SU-DHL-6 (cell line): ENCODE measurements at regions not wholly inside any gene's neighbourhood (a gene's known extent, or its start where the extent isn't known, plus 50 kb on each side); places are given as distances from the start of the nearest gene placed in this dataset.

Source experiments
- EZH2phosphoT487 ChIP-seq: fragments of 200-600 bp; sonication (generic), shearing (Covaris generic); conservative IDR thresholded peaks from 2 replicates; pipeline ENCODE4 v1.6.1; 2018; ENCODE audit warnings: mild to moderate bottlenecking, antibody characterized with exemption, low read length, moderate library complexity, mixed read lengths
- TF ChIP-seq, protein P1 (sequence below): fragments of 200-600 bp; sonication (generic); IDR thresholded peaks from one replicate; pipeline ENCODE4 v1.5.1; 2017; ENCODE audit warnings: antibody characterized with exemption, mild to moderate bottlenecking, low read length, moderate library complexity; ENCODE audit not compliant: insufficient read depth, poor library complexity, severe bottlenecking

DNA sequence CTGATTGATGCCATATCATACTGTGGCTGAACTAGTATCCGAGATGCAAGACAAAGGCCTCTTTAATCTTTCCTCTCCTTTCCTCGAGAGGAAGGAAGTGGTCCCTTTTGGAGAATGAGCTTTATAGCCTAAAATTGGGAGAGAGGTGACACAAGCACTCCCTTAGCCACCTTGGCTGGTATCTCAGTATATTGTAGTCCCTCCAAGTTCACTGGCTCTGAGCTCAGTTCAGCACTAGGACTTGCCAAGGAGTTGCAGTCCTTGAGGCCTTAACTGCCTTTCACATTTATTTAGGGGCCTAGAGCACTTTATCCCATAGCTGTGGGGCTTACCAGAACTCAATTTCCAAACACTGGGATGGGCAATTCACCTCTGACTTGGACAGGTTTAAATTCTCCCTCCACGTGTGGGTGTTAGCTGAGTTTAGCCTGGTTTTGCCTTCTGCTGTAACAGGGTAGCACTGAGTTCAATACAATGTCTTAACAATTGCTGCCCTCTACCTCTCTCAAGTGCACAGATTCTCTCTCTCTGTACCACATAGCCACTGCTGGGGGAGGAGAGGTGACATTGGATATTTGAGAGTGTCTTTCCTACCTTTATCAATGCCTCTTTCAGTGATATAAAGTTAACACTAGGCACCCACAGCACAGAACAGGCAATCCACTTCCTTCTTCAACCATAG lies 216.4 kb downstream of the TECRL start:
- TF ChIP-seq EZH2phosphoT487: no peak
- TF ChIP-seq, protein P1, sequence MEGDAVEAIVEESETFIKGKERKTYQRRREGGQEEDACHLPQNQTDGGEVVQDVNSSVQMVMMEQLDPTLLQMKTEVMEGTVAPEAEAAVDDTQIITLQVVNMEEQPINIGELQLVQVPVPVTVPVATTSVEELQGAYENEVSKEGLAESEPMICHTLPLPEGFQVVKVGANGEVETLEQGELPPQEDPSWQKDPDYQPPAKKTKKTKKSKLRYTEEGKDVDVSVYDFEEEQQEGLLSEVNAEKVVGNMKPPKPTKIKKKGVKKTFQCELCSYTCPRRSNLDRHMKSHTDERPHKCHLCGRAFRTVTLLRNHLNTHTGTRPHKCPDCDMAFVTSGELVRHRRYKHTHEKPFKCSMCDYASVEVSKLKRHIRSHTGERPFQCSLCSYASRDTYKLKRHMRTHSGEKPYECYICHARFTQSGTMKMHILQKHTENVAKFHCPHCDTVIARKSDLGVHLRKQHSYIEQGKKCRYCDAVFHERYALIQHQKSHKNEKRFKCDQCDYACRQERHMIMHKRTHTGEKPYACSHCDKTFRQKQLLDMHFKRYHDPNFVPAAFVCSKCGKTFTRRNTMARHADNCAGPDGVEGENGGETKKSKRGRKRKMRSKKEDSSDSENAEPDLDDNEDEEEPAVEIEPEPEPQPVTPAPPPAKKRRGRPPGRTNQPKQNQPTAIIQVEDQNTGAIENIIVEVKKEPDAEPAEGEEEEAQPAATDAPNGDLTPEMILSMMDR: no peak
